ENCODE measurements at regions not wholly inside any gene's neighbourhood (a gene's known extent, or its start where the extent isn't known, plus 50 kb on each side); places are given as distances from the start of the nearest gene placed in this dataset.

- Histone ChIP-seq H4K20me1 (ENCODE audit: insufficient read depth, low read length) (no peaks in the 10 kb centered on the region), H3K4me1 (ENCODE audit: insufficient read depth, low read length) (no peaks in the 10 kb centered on the region), H3K27ac (ENCODE audit: low read depth, low read length) (no peak overlapping the region), H3K9ac (ENCODE audit: low read length) (no peak overlapping the region), H3K36me3 (ENCODE audit: insufficient read depth, low read length) (no peaks in the 10 kb centered on the region), H3K9me3 (ENCODE audit: insufficient read depth, low read depth, low read length) (no peaks in the 10 kb centered on the region), H3K79me2 (ENCODE audit: insufficient read depth, low read length) (no peaks in the 10 kb centered on the region), H3K4me3 (ENCODE audit: insufficient read depth, low read depth, low read length) (no peak overlapping the region), H3K4me2 (ENCODE audit: low read length) (no peak overlapping the region), H3K27me3 (ENCODE audit: insufficient read depth, low read length) (peaks cover 6% of the 10 kb centered on the region), H2AFZ (ENCODE audit: low read depth, low read length) (no peak overlapping the region)
- Mint-ChIP-seq H3K27me3 (ENCODE audit: low read depth, unreplicated experiment) (peaks cover 76% of the 10 kb centered on the region), H3K4me3 (ENCODE audit: unreplicated experiment) (no peak overlapping the region), H3K27ac (ENCODE audit: unreplicated experiment) (no peak overlapping the region), H3K9me3 (ENCODE audit: unreplicated experiment) (peaks cover 18% of the 10 kb centered on the region), H3K4me1 (ENCODE audit: low read depth, unreplicated experiment) (no peaks in the 10 kb centered on the region), H3K36me3 (ENCODE audit: low read depth, unreplicated experiment) (peaks cover 4% of the 10 kb centered on the region)
- DNase-seq (ENCODE audit: low read depth), result no peak
- no peak for FAIRE-seq
- no peak for TF ChIP-seq CTCF (IDR thresholded peaks at IDR 0.05; ENCODE audit: insufficient read depth, low read depth, low read length)
- no peak for TF ChIP-seq EZH2 (IDR thresholded peaks at IDR 0.05; ENCODE audit: insufficient read depth, low read length)
These were observed 60.1 kb upstream of the ADRB1 start for GRCh38 chr10:113983552-113983951.

DNA sequence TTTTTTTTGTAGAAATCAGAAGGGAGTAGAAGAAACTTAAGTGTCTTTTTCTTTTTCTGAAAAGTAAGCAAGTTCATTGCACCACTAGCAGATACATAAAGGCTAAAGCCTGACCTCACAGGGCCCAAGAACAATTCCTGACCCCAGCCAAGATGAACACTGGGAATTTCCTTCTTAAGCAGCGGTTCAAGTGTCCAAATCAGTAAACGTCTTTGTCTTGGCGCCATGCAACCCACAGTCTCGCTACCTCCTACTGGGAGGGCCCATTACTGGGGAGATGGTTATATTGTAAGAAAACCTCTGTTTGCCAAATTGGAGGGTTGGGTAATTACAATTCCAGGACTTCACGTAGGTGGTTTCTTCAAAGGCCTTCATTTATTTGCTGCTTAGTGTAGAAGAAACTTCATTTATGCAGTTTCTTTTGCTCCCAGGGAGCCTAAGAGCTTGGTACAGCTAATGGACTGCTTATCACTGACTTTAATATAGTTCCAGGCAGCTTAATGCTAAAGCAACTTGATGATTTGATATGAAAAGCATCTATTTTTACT is 58.3 kb upstream of the ADRB1 start:
- peaks cover 17% of the 10 kb centered on the region for H3K9me3 Mint-ChIP-seq (ENCODE audit: unreplicated experiment)
- H3K4me3 Mint-ChIP-seq (ENCODE audit: unreplicated experiment), result no peak overlapping the region

More for the DNA sequence above, 58.3 kb upstream of the ADRB1 start:
- Histone ChIP-seq H2AFZ (ENCODE audit: low read depth, low read length) (no peak overlapping the region), H3K36me3 (ENCODE audit: insufficient read depth, low read length) (no peaks in the 10 kb centered on the region), H3K79me2 (ENCODE audit: insufficient read depth, low read length) (no peaks in the 10 kb centered on the region), H3K9me3 (ENCODE audit: insufficient read depth, low read depth, low read length) (no peaks in the 10 kb centered on the region), H3K27ac (ENCODE audit: low read depth, low read length) (no peak overlapping the region), H4K20me1 (ENCODE audit: insufficient read depth, low read length) (no peaks in the 10 kb centered on the region), H3K27me3 (ENCODE audit: insufficient read depth, low read length) (peaks cover 6% of the 10 kb centered on the region), H3K4me2 (ENCODE audit: low read length) (no peak overlapping the region), H3K4me3 (ENCODE audit: insufficient read depth, low read depth, low read length) (no peak overlapping the region), H3K4me1 (ENCODE audit: insufficient read depth, low read length) (no peaks in the 10 kb centered on the region), H3K9ac (ENCODE audit: low read length) (no peak overlapping the region)
- H3K27me3 Mint-ChIP-seq (ENCODE audit: low read depth, unreplicated experiment), result peaks cover 65% of the 10 kb centered on the region
- no peak for TF ChIP-seq CTCF (IDR thresholded peaks at IDR 0.05; ENCODE audit: insufficient read depth, low read depth, low read length)
- no peak for TF ChIP-seq EZH2 (IDR thresholded peaks at IDR 0.05; ENCODE audit: insufficient read depth, low read length)
- H3K4me1 Mint-ChIP-seq (ENCODE audit: low read depth, unreplicated experiment), result no peaks in the 10 kb centered on the region
- FAIRE-seq, result no peak
- no peak for DNase-seq (ENCODE audit: low read depth)
- peaks cover 4% of the 10 kb centered on the region for H3K36me3 Mint-ChIP-seq (ENCODE audit: low read depth, unreplicated experiment)
- H3K27ac Mint-ChIP-seq (ENCODE audit: unreplicated experiment), result no peak overlapping the region

All from astrocyte (in vitro differentiated cells and primary cell).